Suprapubic skin (tissue), 4 donors: ENCODE measurements at regions not wholly inside any gene's neighbourhood (a gene's known extent, or its start where the extent isn't known, plus 50 kb on each side); places are given as distances from the start of the nearest gene placed in this dataset.

Experiments used
- POLR2A ChIP-seq, 2 donors: fragments of 450-650 bp; IDR thresholded peaks; one replicate each; pipeline ENCODE4 v1.6.1; 2017; ENCODE audit warnings: antibody characterized with exemption in 2 of 2, mild to moderate bottlenecking in 2 of 2, moderate library complexity in 2 of 2
- POLR2AphosphoS5 ChIP-seq, 3 donors: sonication (generic); formaldehyde crosslinking; IDR thresholded peaks; one replicate each; pipeline ENCODE4 v1.6.1; 2017; ENCODE audit warnings: antibody characterized with exemption in 3 of 3
- TF ChIP-seq, protein P1 (sequence below), 2 donors: fragments of 200-600 bp in 1 of 2; fragments of 450-650 bp in 1 of 2; sonication (generic) in 1 of 2; IDR thresholded peaks; one replicate each; pipeline ENCODE4 v1.5.1; 2016 to 2019; ENCODE audit warnings: antibody characterized with exemption in 2 of 2, mild to moderate bottlenecking in 1 of 2, moderate library complexity in 1 of 2

DNA sequence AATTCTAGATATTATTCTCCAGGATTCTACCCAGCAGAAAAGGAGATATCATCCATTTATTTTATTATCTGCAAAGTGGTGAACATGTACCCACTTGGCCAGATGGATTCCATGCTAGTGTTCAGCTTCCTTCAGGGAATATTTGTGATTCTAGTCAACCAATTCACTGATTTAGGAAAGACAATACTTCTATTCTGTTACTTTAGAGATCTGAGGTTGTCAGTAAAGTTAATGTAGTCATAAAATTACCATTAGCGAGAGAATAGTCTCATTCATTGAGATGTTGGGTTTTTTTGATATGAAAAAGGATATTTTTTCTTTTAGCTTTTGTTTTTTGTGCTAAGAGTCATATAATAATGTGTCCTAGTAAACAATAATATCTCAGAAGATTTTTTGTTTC, 222.8 kb downstream of the CGGBP1 start:
- TF ChIP-seq, protein P1, sequence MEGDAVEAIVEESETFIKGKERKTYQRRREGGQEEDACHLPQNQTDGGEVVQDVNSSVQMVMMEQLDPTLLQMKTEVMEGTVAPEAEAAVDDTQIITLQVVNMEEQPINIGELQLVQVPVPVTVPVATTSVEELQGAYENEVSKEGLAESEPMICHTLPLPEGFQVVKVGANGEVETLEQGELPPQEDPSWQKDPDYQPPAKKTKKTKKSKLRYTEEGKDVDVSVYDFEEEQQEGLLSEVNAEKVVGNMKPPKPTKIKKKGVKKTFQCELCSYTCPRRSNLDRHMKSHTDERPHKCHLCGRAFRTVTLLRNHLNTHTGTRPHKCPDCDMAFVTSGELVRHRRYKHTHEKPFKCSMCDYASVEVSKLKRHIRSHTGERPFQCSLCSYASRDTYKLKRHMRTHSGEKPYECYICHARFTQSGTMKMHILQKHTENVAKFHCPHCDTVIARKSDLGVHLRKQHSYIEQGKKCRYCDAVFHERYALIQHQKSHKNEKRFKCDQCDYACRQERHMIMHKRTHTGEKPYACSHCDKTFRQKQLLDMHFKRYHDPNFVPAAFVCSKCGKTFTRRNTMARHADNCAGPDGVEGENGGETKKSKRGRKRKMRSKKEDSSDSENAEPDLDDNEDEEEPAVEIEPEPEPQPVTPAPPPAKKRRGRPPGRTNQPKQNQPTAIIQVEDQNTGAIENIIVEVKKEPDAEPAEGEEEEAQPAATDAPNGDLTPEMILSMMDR (IDR thresholded peaks at IDR 0.05), result no peak
- TF ChIP-seq POLR2A (IDR thresholded peaks at IDR 0.05), result no peak
- TF ChIP-seq POLR2AphosphoS5 (IDR thresholded peaks at IDR 0.05), result no peak
